GM18499 (cell line): ENCODE measurements at regions not wholly inside any gene's neighbourhood (a gene's known extent, or its start where the extent isn't known, plus 50 kb on each side); places are given as distances from the start of the nearest gene placed in this dataset.
"Not testable (repeated sequence)": the region's sequence is repeated elsewhere in the genome, so short reads cannot be mapped to it uniquely, and the experiment has no call there.

Source experiments
- ATAC-seq: cut with Tn5 transposase; IDR thresholded peaks from one replicate; pipeline ENCODE4 v1.9.1; 2021; ENCODE audit warnings: moderate number of reproducible peaks; ENCODE audit not compliant: insufficient read depth, unreplicated experiment

DNA sequence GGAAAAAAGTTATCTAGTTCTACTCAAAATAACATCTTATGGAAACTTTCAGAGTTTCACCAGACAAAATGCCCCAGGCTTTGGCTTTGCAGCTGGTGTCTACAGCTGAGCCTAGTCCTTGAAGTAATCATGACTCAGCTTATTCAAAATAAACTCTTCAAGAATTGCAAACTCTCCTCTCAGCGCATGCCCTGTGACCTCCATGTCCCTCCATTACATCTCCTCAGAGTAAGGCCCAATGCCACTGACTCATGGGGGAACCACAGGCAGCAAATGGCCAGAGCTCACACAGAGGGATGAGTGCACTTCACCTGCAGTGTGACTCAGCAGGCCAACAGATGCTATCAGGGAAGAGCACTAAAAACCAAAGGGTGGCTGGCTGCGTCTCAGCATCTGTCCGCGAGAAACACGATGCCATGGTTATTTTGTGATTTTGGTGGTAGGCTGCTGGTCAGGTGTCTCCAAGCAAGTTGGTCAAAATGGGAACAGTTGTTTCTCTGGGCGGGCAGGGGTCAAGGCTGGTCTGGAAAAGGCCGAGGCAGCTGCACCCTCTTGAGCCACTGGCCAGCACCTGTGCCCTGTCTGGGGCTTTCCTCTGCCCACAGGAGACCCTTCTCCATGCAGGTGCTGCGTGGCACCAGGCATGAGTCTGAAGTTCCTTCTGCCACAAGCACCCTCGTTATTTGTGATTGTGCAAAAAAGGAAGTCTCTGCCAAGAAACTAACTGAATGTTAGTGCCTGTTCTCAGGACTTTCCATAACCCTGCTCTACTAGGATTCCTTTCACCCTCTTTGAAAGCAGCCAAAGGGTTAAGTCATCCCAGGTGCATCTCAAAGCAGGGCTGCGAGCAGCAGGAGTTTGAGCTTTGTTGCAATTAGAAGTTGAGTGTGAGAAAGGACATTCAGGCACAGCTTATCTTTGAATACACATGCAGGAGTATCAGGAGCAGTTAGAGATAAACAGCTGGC is 118.1 kb upstream of the PLGLB2 start:
- not testable (repeated sequence) for ATAC-seq

DNA sequence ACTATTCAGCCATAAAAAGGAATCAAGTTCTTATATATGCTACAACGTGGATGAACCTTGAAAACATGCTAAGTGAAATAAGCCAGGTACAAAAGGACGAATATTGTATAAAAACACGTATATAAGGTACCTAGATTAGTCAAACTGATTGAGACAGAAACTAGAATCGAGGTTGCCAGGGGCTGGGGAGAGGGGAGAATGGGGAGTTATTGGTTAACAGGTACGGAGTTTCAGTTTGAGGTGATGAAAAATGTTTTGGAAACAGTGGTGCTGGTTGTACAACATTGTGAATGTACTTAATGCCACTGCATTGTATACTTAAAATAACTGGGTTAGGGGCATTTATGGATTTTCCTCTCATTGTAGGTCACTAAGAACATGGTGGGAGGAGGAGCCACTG is 117.0 kb upstream of the PLGLB2 start:
- not testable (repeated sequence) for ATAC-seq

DNA sequence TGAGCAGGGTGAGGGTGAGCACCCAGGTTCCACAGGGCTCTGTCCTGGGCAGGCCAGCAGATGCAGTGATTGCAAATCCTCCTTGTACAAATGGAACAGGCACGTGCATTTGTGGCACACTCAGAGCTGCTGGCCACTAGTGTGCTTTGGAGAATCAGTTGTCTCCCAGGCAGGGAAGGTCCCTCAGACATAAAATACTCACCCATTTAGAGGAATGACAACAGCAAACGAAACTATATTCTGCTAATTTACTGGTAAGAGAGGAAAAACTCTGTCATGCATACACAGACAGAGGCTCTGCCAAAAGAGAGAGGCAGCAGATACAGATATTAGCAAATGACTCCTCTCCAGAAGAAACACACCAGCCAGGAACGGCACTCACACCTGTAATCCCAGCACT is 116.5 kb upstream of the PLGLB2 start:
- not testable (repeated sequence) for ATAC-seq

DNA sequence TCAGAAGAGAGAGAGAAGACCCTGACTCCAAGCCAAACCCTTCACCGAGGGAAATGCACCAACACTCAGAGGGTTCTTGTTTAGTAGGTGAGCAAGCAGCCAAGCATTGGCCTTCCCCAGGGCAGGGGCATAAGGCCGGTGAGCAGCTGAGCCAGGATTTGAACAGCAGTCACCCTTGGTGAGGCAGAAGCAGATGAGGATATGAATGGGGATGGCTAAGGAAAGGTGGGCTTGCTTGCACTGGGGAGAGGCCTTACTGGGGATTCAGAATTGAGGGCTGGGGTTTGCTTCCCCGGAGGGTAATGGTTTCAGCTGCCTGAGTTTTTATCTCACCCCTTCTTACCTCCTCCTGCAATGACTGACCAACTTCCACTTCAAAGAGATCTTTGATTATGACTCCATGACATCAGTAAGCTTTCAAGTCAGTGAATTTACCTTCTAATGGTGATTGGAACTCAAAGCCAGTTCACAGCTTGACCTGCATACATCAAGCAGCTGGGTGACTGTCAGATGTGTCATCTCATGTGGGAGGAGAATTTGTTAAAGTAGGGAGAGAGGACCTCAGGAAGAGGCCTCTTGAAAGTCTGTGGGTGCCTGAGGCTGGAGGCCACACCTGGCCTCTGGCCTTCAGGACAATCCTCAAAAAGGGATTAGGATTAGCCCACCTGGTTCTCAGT is 114.5 kb upstream of the PLGLB2 start:
- not testable (repeated sequence) for ATAC-seq

DNA sequence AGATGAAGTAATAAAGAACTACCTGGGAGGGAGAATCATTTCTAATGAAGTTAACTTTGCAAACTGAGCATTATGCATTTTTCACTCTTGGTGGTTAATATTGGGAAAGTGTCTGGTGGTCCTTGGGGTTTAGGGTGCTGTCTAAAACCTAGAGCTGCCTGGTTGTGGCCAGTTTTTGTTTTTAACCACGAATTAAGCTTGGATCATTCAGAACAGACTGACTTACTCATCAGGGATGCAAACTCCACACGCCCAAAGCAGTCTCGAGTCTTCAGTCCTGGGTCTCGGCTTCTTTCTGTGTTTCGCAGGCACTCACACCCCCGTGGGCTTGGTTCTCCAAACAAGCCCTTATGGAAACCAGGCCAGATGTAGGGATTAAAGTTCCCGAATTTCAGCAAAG is 113.8 kb upstream of the PLGLB2 start:
- ATAC-seq, result not testable (repeated sequence)

GRCh38 chr2:87634971-87635650 is 112.8 kb upstream of the PLGLB2 start:
- not testable (repeated sequence) for ATAC-seq

- not testable (repeated sequence) for ATAC-seq
These were observed 111.6 kb upstream of the PLGLB2 start for GRCh38 chr2:87636246-87636645.

DNA sequence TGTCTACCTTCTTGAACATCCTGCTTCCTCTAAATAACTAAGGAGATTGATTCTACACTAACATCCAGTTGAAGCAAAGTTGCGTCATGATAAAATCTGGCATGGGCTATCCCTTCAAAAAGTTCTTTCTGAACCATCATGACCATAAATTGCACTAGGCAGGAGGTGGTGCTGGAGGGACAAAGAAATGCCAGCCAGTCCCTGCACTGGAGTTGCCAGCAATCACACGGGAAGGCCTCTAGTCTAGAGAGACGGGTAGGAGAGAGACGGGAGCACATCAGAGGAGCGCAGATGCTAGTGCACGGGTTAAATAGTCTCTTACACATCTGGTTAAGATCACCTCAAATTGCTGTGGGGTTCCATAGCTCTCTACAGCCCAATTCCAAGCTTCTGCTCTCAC is 111.2 kb upstream of the PLGLB2 start:
- ATAC-seq, result not testable (repeated sequence)

- not testable (repeated sequence) for ATAC-seq
These were observed 110.5 kb upstream of the PLGLB2 start for GRCh38 chr2:87637249-87637990.

- not testable (repeated sequence) for ATAC-seq
These were observed 109.6 kb upstream of the PLGLB2 start for GRCh38 chr2:87638114-87638807.

DNA sequence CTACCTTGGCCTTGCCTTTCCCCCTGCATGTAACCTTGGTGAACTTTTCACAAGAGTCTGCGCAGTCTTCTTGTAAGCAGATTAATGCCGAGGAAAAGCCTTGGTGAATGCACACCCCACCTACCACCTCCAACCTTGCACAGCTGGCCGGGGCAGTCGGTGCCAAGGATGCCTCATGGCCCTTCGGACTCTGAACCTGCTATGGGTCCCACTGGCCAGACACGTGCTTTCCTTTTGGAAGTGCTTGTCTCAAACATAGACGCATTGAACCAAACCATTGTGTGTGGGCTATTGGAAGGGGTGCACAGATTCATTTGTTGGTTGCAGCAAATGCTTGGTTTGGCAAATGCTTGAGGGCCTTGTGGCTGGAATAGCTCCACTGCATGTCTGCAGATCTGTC is 109.0 kb upstream of the PLGLB2 start:
- not testable (repeated sequence) for ATAC-seq

DNA sequence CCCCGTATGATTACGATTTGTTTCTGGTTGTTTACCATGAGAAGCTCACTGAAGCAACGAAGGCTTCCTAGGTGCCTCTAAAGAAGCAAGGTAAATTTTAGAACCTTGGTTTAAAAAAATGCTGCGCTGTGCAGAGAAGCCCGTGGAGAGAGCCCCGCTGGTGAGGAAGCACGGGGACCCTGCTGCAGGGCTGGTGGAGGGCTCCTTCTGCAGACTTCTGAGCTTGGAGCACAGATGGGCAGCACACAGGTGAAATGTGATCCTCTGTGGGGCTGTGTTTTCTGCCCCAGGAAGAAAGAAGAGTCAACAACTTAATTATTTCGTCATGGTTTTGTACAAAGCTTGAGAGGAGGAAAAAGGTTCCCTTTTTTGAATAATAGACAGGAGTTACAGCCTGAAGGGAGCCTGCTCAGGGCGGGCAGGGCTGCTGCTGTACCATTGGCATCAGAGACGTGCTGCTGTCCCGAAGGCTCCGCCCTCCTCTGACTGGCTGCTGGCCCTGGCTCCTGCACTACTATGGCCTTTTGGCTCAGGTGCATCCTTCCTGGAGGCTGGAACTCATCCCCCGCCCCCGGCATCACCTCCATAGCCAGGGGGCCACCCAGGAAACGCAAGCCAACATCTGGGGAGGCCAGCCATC is 108.0 kb upstream of the PLGLB2 start:
- ATAC-seq, result not testable (repeated sequence)

DNA sequence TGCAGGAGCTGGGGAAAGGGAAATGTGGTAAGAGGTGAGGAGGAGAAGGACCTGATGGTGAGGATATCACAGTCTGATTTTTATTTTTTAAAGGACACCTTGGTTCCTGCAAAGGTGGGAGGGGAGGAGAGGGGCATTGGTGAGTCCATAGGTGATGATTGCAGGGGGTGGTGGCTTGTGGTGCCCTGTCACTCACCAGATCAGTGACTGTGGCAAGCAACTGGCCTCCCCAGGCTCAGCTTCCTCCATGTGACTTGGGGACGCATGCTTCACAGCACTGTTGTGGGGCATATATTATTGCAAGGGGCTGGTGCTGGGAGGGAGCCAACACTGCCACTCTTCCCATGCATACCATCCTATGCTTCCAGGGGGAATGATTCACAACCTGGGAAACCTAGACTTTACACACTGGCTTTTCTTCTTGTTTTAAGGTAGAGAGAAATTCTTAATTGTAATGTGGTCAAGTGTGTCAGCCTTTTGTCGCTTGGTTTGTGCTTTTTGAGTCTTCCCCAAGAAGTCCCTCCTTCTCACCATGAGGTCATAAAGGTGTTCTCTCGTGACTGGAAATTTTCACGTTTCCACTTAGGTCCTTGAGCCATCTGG is 106.8 kb upstream of the PLGLB2 start:
- not testable (repeated sequence) for ATAC-seq

GRCh38 chr2:87643165-87643564 is 104.7 kb upstream of the PLGLB2 start:
- not testable (repeated sequence) for ATAC-seq

- ATAC-seq, result not testable (repeated sequence)
These were observed 100.0 kb upstream of the PLGLB2 start for GRCh38 chr2:87647737-87648498.

GRCh38 chr2:87648815-87649214 is 99.1 kb upstream of the PLGLB2 start:
- not testable (repeated sequence) for ATAC-seq

DNA sequence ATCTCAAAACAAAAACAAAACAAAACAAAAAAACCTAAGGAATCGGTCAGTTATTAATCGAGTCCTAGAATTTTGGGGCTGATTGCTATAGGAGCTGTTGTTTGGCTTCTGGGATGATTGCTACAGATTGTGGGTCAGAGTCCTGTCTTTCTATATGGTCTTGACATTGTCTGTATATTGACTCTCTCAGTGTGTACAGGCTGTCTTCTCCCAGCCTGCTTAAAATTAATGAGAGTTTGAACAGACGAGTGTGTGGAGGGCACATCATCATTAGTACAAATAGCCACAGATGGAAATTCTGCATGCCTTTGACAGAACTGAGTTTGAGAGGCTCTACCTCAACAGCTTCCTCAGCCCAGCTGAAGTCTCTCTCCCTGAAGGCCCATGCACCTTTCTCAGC is 98.0 kb upstream of the PLGLB2 start:
- not testable (repeated sequence) for ATAC-seq

- ATAC-seq, result not testable (repeated sequence)
These were observed 97.0 kb upstream of the PLGLB2 start for GRCh38 chr2:87650837-87651236.
